ENCODE measurements at regions not wholly inside any gene's neighbourhood (a gene's known extent, or its start where the extent isn't known, plus 50 kb on each side); places are given as distances from the start of the nearest gene placed in this dataset.

- no peak for DNase-seq
- H3K27me3 Mint-ChIP-seq, result peaks cover 2% of the 10 kb centered on the region
- no peak for ATAC-seq (ENCODE audit: low read depth)
- no peak overlapping the region for H3K27ac Mint-ChIP-seq
- POLR2A ChIA-PET, result no interaction called here
- H3K4me1 Mint-ChIP-seq, result no peaks in the 10 kb centered on the region
- H3K4me3 Mint-ChIP-seq, result no peak overlapping the region
- no peaks in the 10 kb centered on the region for H3K9me3 Mint-ChIP-seq
- no peaks in the 10 kb centered on the region for H3K36me3 Mint-ChIP-seq
Observed at GRCh38 chr13:26949701-26950502, 189.3 kb upstream of the GPR12 start.

GRCh38 chr13:26948353-26948752 is 187.8 kb upstream of the GPR12 start:
- Mint-ChIP-seq H3K27me3 (peaks cover 2% of the 10 kb centered on the region), H3K27ac (no peak overlapping the region), H3K4me1 (no peaks in the 10 kb centered on the region), H3K9me3 (no peaks in the 10 kb centered on the region), H3K36me3 (no peaks in the 10 kb centered on the region), H3K4me3 (no peak overlapping the region)
- no peak for ATAC-seq (ENCODE audit: low read depth)
- POLR2A ChIA-PET, result no interaction called here
- DNase-seq, result no peak

- H3K4me3 Mint-ChIP-seq, result no peak overlapping the region
- DNase-seq (no peak), ATAC-seq (ENCODE audit: low read depth) (peak; percentile 56)
- no peak overlapping the region for H3K27ac Mint-ChIP-seq
- peaks cover 5% of the 10 kb centered on the region for H3K27me3 Mint-ChIP-seq
- no peaks in the 10 kb centered on the region for H3K4me1 Mint-ChIP-seq
- POLR2A ChIA-PET, result interaction anchor here (0.7 kb wide), 1 partner anchor 415 kb away, joined by 3 read pairs; no protein-coding TSS in a partner anchor
- no peaks in the 10 kb centered on the region for H3K9me3 Mint-ChIP-seq
- no peaks in the 10 kb centered on the region for H3K36me3 Mint-ChIP-seq
Observed at GRCh38 chr13:26946684-26947343, 186.2 kb upstream of the GPR12 start.

- Mint-ChIP-seq H3K27me3 (peaks cover 16% of the 10 kb centered on the region), H3K9me3 (no peaks in the 10 kb centered on the region), H3K27ac (no peak overlapping the region), H3K36me3 (no peaks in the 10 kb centered on the region), H3K4me3 (no peak overlapping the region), H3K4me1 (no peaks in the 10 kb centered on the region)
- DNase-seq (no peak), ATAC-seq (ENCODE audit: low read depth) (no peak)
- POLR2A ChIA-PET, result interaction anchor here (0.6 kb wide), 1 partner anchor 27 kb away, joined by 3 read pairs; no protein-coding TSS in a partner anchor
Observed at GRCh38 chr13:26943748-26944147, 183.2 kb upstream of the GPR12 start.

- Mint-ChIP-seq H3K27ac (no peak overlapping the region), H3K9me3 (no peaks in the 10 kb centered on the region), H3K4me3 (no peak overlapping the region), H3K4me1 (no peaks in the 10 kb centered on the region), H3K27me3 (peaks cover 16% of the 10 kb centered on the region), H3K36me3 (no peaks in the 10 kb centered on the region)
- POLR2A ChIA-PET, result no interaction called here
- ATAC-seq (ENCODE audit: low read depth) (no peak), DNase-seq (no peak)
Observed at GRCh38 chr13:26942184-26942583, 181.6 kb upstream of the GPR12 start.

- Mint-ChIP-seq H3K4me3 (no peak overlapping the region), H3K36me3 (no peaks in the 10 kb centered on the region), H3K27me3 (peaks cover 16% of the 10 kb centered on the region), H3K9me3 (peaks cover 1% of the 10 kb centered on the region), H3K27ac (no peak overlapping the region), H3K4me1 (no peaks in the 10 kb centered on the region)
- POLR2A ChIA-PET, result no interaction called here
- ATAC-seq (ENCODE audit: low read depth), result no peak
- no peak for DNase-seq
Observed at GRCh38 chr13:26941345-26942174, 181.0 kb upstream of the GPR12 start.

GRCh38 chr13:26934096-26934495 is 173.5 kb upstream of the GPR12 start:
- POLR2A ChIA-PET, result no interaction called here
- ATAC-seq (ENCODE audit: low read depth), result no peak
- H3K9me3 Mint-ChIP-seq, result peaks cover 1% of the 10 kb centered on the region

GRCh38 chr13:26932465-26932864 is 171.9 kb upstream of the GPR12 start:
- no peak for ATAC-seq (ENCODE audit: low read depth)
- no peak overlapping the region for H3K4me3 Mint-ChIP-seq
- peaks cover 1% of the 10 kb centered on the region for H3K9me3 Mint-ChIP-seq
- no peaks in the 10 kb centered on the region for H3K4me1 Mint-ChIP-seq
- POLR2A ChIA-PET, result no interaction called here
- H3K36me3 Mint-ChIP-seq, result no peaks in the 10 kb centered on the region
- no peak for DNase-seq
- H3K27me3 Mint-ChIP-seq, result peaks cover 4% of the 10 kb centered on the region
- H3K27ac Mint-ChIP-seq, result no peak overlapping the region

More at GRCh38 chr13:26934096-26934495, 173.5 kb upstream of the GPR12 start:
- H3K4me1 Mint-ChIP-seq, result no peaks in the 10 kb centered on the region
- no peak overlapping the region for H3K4me3 Mint-ChIP-seq
- no peak overlapping the region for H3K27ac Mint-ChIP-seq
- H3K27me3 Mint-ChIP-seq, result peaks cover 4% of the 10 kb centered on the region
- H3K36me3 Mint-ChIP-seq, result no peaks in the 10 kb centered on the region
- DNase-seq, result no peak

GRCh38 chr13:26929971-26930730 is 169.6 kb upstream of the GPR12 start:
- POLR2A ChIA-PET, result no interaction called here
- no peaks in the 10 kb centered on the region for H3K4me1 Mint-ChIP-seq
- H3K4me3 Mint-ChIP-seq, result no peak overlapping the region
- no peaks in the 10 kb centered on the region for H3K36me3 Mint-ChIP-seq
- H3K27ac Mint-ChIP-seq, result no peak overlapping the region
- DNase-seq (peak; percentile 77), ATAC-seq (ENCODE audit: low read depth) (peak; percentile 66)
- no peaks in the 10 kb centered on the region for H3K9me3 Mint-ChIP-seq
- peaks cover 7% of the 10 kb centered on the region for H3K27me3 Mint-ChIP-seq

- H3K27me3 Mint-ChIP-seq, result peaks cover 14% of the 10 kb centered on the region
- POLR2A ChIA-PET, result no interaction called here
- no peaks in the 10 kb centered on the region for H3K36me3 Mint-ChIP-seq
- H3K4me3 Mint-ChIP-seq, result no peak overlapping the region
- H3K4me1 Mint-ChIP-seq, result no peaks in the 10 kb centered on the region
- DNase-seq, result no peak
- H3K27ac Mint-ChIP-seq, result no peak overlapping the region
- no peak for ATAC-seq (ENCODE audit: low read depth)
- no peaks in the 10 kb centered on the region for H3K9me3 Mint-ChIP-seq
Observed at GRCh38 chr13:26927511-26927910, 166.9 kb upstream of the GPR12 start.

GRCh38 chr13:26926371-26926770 is 165.8 kb upstream of the GPR12 start:
- Mint-ChIP-seq H3K9me3 (no peaks in the 10 kb centered on the region), H3K27me3 (peaks cover 14% of the 10 kb centered on the region), H3K36me3 (no peaks in the 10 kb centered on the region), H3K27ac (no peak overlapping the region), H3K4me3 (no peak overlapping the region), H3K4me1 (no peaks in the 10 kb centered on the region)
- DNase-seq (no peak), ATAC-seq (ENCODE audit: low read depth) (no peak)
- POLR2A ChIA-PET, result no interaction called here

- Mint-ChIP-seq H3K4me1 (no peaks in the 10 kb centered on the region), H3K27me3 (peaks cover 10% of the 10 kb centered on the region), H3K36me3 (no peaks in the 10 kb centered on the region), H3K27ac (no peak overlapping the region), H3K4me3 (no peak overlapping the region), H3K9me3 (no peaks in the 10 kb centered on the region)
- no peak for DNase-seq
- no peak for ATAC-seq (ENCODE audit: low read depth)
- POLR2A ChIA-PET, result no interaction called here
Observed at GRCh38 chr13:26923824-26924605, 163.4 kb upstream of the GPR12 start.

Measured in activated naive CD8-positive, alpha-beta T cell treated with anti-CD3 and anti-CD28 coated beads, Interleukin-2, amount 10 ng/mL, durations not matched to agents 7 days and 5 days (primary cell).